Activated T-cell treated with anti-CD3 and anti-CD28 coated beads for 1 hour (primary cell): ENCODE measurements at regions not wholly inside any gene's neighbourhood (a gene's known extent, or its start where the extent isn't known, plus 50 kb on each side); places are given as distances from the start of the nearest gene placed in this dataset.

ENCODE experiments used
- DNase-seq: peaks from one replicate; pipeline ENCODE4 v3.0.0-alpha.2; 2020; ENCODE audit warnings: low read depth

GRCh38 chr11:32161293-32161692 lies 70.4 kb downstream of the RCN1 start:
- no peak for DNase-seq

GRCh38 chr11:32162351-32162750 lies 71.5 kb downstream of the RCN1 start:
- no peak for DNase-seq

- DNase-seq: no peak
Observed at GRCh38 chr11:32162906-32163305, 72.0 kb downstream of the RCN1 start.

- no peak for DNase-seq
Observed at GRCh38 chr11:32163557-32163956, 72.7 kb downstream of the RCN1 start.

GRCh38 chr11:32164836-32165235 lies 74.0 kb downstream of the RCN1 start:
- no peak for DNase-seq

GRCh38 chr11:32168924-32169323 lies 78.0 kb downstream of the RCN1 start:
- no peak for DNase-seq

- no peak for DNase-seq
Observed at GRCh38 chr11:32171445-32171844, 80.6 kb downstream of the RCN1 start.

- DNase-seq: no peak
Observed at GRCh38 chr11:32172041-32172847, 81.4 kb downstream of the RCN1 start.

- no peak for DNase-seq
Observed at GRCh38 chr11:32172848-32173834, 82.3 kb downstream of the RCN1 start.

GRCh38 chr11:32173977-32174376 lies 83.1 kb downstream of the RCN1 start:
- DNase-seq: no peak

- DNase-seq: peak; percentile 65
Observed at GRCh38 chr11:32176223-32176934, 85.5 kb downstream of the RCN1 start.

GRCh38 chr11:32178692-32179091 lies 87.8 kb downstream of the RCN1 start:
- no peak for DNase-seq

- no peak for DNase-seq
Observed at GRCh38 chr11:32183512-32183911, 92.6 kb downstream of the RCN1 start.

GRCh38 chr11:32184041-32184722 lies 93.3 kb downstream of the RCN1 start:
- no peak for DNase-seq

GRCh38 chr11:32184723-32185376 lies 94.0 kb downstream of the RCN1 start:
- DNase-seq: no peak

- no peak for DNase-seq
Observed at GRCh38 chr11:32186118-32186517, 95.2 kb downstream of the RCN1 start.

GRCh38 chr11:32187111-32187510 lies 96.2 kb downstream of the RCN1 start:
- DNase-seq: no peak

- DNase-seq: no peak
Observed at GRCh38 chr11:32188785-32189184, 97.9 kb downstream of the RCN1 start.

- DNase-seq: no peak
Observed at GRCh38 chr11:32196137-32196536, 105.3 kb downstream of the RCN1 start.

- no peak for DNase-seq
Observed at GRCh38 chr11:32198053-32198452, 107.2 kb downstream of the RCN1 start.
